ENCODE measurements at regions not wholly inside any gene's neighbourhood (a gene's known extent, or its start where the extent isn't known, plus 50 kb on each side); places are given as distances from the start of the nearest gene placed in this dataset.

GRCh38 chr14:36001936-36002335 lies 174.6 kb downstream of the PTCSC3 start:
- Histone ChIP-seq H3K4me1 (ENCODE audit: control insufficient read depth, insufficient read depth, low read length) (no peaks in the 10 kb centered on the region), H3K36me3 (ENCODE audit: control insufficient read depth, insufficient read depth, low read length) (no peaks in the 10 kb centered on the region), H3K9me3 (ENCODE audit: control insufficient read depth, insufficient read depth, low read depth, low read length) (no peaks in the 10 kb centered on the region), H3K27ac (ENCODE audit: low read length) (no peak overlapping the region), H3K27me3 (ENCODE audit: control insufficient read depth, insufficient read depth, low read length) (peaks cover 3% of the 10 kb centered on the region), H3K4me3 (ENCODE audit: low read depth in 2 of 2, low read length in 2 of 2) (no peak overlapping the region)
- BruUV-seq (replicated peaks) = no TSS peak
- no peak for DNase-seq (ENCODE audit: low read depth, low spot score)
- in situ Hi-C loops (cut with HindIII; ENCODE audit: low pct_unique_long_range_greater_than_20kb, low sequenced_read_pairs) = no loop called here
- CTCF ChIA-PET = no interaction called here
- ATAC-seq = no peak
- TF ChIP-seq REST (IDR thresholded peaks at IDR 0.05; ENCODE audit: insufficient read depth in 1 of 2, low read depth in 2 of 2, low read length in 1 of 2) (no peak), CTCF (IDR thresholded peaks at IDR 0.05) (no peak), POLR2AphosphoS5 (IDR thresholded peaks at IDR 0.05; ENCODE audit: low read depth, low read length) (no peak), SIN3A (IDR thresholded peaks at IDR 0.05; ENCODE audit: borderline replicate concordance, insufficient read depth, low read depth, low read length) (no peak)
- intact Hi-C loops (cut with micrococcal nuclease; ENCODE audit: unreplicated experiment) = no loop called here
- POLR2A ChIA-PET = no interaction called here

- TF ChIP-seq CTCF (IDR thresholded peaks at IDR 0.05) = no peak
- no peak for TF ChIP-seq POLR2AphosphoS5 (IDR thresholded peaks at IDR 0.05; ENCODE audit: low read depth, low read length)
- TF ChIP-seq REST (IDR thresholded peaks at IDR 0.05; ENCODE audit: insufficient read depth in 1 of 2, low read depth in 2 of 2, low read length in 1 of 2) = no peak
- TF ChIP-seq TCF7L2 (IDR thresholded peaks at IDR 0.05; ENCODE audit: low read depth, low read length) = no peak
- TF ChIP-seq SIN3A (IDR thresholded peaks at IDR 0.05; ENCODE audit: borderline replicate concordance, insufficient read depth, low read depth, low read length) = no peak
- intact Hi-C loops (cut with micrococcal nuclease; ENCODE audit: unreplicated experiment) = no loop called here
- ChIA-PET CTCF (no interaction called here), POLR2A (no interaction called here)
- H3K27ac ChIP-seq (ENCODE audit: low read length) = no peak overlapping the region
- DNase-seq (ENCODE audit: low read depth, low spot score) (no peak), ATAC-seq (no peak)
- H3K4me3 ChIP-seq (ENCODE audit: low read depth in 2 of 2, low read length in 2 of 2) = no peak overlapping the region
- H3K4me1 ChIP-seq (ENCODE audit: control insufficient read depth, insufficient read depth, low read length) = no peaks in the 10 kb centered on the region
- no peaks in the 10 kb centered on the region for H3K36me3 ChIP-seq (ENCODE audit: control insufficient read depth, insufficient read depth, low read length)
- peaks cover 3% of the 10 kb centered on the region for H3K27me3 ChIP-seq (ENCODE audit: control insufficient read depth, insufficient read depth, low read length)
- in situ Hi-C loops (cut with HindIII; ENCODE audit: low pct_unique_long_range_greater_than_20kb, low sequenced_read_pairs) = no loop called here
- no TSS peak for BruUV-seq (replicated peaks)
- no peaks in the 10 kb centered on the region for H3K9me3 ChIP-seq (ENCODE audit: control insufficient read depth, insufficient read depth, low read depth, low read length)
Observed at GRCh38 chr14:35999294-35999693, 173.2 kb downstream of the BRMS1L start.

Measured in Panc1 (cell line).